H54 (cell line): ENCODE measurements at regions not wholly inside any gene's neighbourhood (a gene's known extent, or its start where the extent isn't known, plus 50 kb on each side); places are given as distances from the start of the nearest gene placed in this dataset.

Source experiments
- DNase-seq: peaks from one replicate; pipeline ENCODE4 v3.0.0; 2011; ENCODE audit warnings: low spot score, mixed read lengths; ENCODE audit not compliant: insufficient read length
- FAIRE-seq: peaks from 3 replicates; lab custom pipeline; 2011; peaks lifted over from hg19 to GRCh38; lab: Jason Lieb, UNC
- POLR2A ChIP-seq: IDR thresholded peaks from 2 replicates; pipeline ENCODE4 v1.6.1; 2011; ENCODE audit warnings: low read depth, mild to moderate bottlenecking, low read length

GRCh38 chr20:56829788-56830385 lies 200.8 kb downstream of the TFAP2C start:
- TF ChIP-seq POLR2A: no peak
- no peak for FAIRE-seq
- no peak for DNase-seq

DNA sequence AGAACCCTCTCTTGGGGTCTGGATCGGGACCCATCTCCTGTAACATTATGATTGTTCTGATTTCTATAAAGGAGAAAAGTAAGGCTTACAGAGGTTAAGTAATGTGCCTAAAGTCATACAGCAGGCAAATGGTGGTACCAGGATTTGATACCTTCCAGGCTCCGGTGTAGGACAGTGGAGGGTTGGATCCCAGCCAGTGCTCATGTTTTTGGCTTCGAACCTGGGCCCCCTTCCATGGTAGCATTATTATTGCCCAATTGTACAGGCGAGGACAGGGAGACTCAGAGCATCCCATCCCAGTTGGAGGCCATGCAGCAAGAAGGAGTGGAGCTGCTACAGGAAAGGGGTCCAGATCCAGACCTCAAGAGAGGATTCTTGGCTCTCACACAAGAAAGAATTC lies 202.7 kb downstream of the TFAP2C start:
- no peak for TF ChIP-seq POLR2A
- DNase-seq (no peak), FAIRE-seq (no peak)

DNA sequence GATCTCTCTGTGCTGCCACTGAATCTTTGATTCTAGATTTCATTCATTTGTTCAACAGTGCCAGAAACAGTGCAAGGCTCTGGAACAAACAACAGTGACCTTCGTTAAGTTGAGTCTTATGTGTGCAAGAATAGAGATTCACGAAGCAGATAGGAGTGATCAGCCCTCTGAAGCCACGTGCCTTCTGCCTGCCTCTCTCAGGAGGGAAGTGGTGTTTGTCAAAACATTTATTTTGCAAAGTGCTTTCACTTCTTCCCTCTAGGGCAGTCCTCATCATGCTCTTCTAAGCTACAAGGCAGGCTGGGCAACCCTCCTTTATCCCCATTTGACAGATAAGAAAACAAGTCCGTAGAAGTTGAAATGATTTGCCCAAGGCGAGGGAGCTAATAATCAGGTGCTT lies 204.3 kb downstream of the TFAP2C start:
- DNase-seq (no peak), FAIRE-seq (no peak)
- TF ChIP-seq POLR2A: no peak

- no peak for TF ChIP-seq POLR2A
- FAIRE-seq (no peak), DNase-seq (no peak)
These were observed 206.9 kb downstream of the TFAP2C start for GRCh38 chr20:56835829-56836550.

- FAIRE-seq: no peak
These were observed 210.1 kb downstream of the TFAP2C start for GRCh38 chr20:56839222-56839621.

GRCh38 chr20:56839786-56840185 lies 210.7 kb downstream of the TFAP2C start:
- DNase-seq: no peak
- TF ChIP-seq POLR2A: no peak
- no peak for FAIRE-seq

More at GRCh38 chr20:56839222-56839621, 210.1 kb downstream of the TFAP2C start:
- no peak for TF ChIP-seq POLR2A
- DNase-seq: no peak

GRCh38 chr20:56840716-56841261 lies 211.7 kb downstream of the TFAP2C start:
- TF ChIP-seq POLR2A: no peak

DNA sequence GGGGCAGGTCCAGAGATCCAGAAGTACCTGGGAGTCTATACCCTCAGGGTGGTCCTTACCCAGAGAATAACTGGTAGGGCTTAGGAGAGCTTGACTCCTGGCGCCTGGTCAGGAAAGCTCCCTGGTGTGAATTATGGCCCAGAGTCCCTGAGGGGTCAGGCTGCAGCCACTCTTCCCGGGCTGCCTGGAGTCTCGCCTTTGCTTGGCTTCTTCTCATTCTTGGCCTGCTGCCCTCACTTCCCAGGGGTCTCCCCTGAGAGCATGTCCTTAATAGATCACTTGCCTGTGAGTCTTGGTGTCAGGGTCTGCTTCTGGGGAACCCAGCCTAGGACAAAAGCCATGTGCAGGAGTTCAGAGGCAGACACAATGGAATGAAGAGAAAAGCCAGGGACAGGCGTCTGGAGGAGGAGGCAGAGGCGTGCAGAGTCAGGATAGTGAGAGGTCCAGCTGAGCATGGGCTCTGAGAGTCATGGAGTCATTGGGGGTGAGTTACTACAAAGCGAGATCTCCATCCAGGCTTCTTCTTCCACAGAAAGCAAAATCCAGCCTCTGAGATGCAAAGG lies 212.3 kb downstream of the TFAP2C start:
- no peak for TF ChIP-seq POLR2A
- DNase-seq (no peak), FAIRE-seq (no peak)

More at GRCh38 chr20:56840716-56841261, 211.7 kb downstream of the TFAP2C start:
- DNase-seq: no peak
- no peak for FAIRE-seq

DNA sequence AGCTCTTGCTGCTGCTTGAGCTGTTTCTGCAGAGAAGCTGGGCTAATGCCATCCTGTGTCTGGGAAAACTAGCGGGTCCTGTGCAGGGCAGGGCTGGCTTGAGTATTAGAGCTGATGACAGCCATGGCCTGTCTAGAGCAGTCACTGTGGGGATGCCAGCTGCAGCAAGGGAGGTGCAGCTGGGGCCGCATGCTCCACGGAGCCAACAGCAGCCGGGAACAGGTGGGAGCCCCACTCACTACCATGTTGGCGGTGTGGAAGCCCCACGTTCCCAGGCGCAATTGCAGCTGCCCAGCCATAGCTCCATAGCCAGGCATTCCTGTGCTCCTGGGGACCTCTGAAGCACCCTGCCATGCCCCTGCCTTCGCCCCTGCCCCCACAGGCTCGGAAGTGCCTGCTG lies 212.9 kb downstream of the TFAP2C start:
- FAIRE-seq: no peak
- no peak for TF ChIP-seq POLR2A
- DNase-seq: no peak

DNA sequence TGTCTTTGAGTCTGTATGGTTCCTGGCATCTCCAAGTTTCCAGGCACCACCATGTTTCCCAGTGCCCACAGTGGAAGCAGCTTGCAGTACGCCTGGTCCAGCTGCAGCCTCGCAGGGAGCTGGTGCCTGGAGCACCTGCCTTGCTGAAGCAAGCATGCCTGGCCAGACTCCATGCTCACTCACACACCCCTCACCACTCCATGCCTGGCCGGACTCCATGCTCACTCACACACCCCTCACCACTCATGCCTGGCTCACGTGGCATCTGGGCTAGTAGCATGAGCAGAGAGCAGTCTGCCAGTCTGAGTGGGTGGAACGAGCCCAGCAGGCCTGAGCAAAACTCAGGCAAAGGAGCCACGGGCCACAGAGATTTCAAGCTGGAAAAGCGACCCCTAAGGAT lies 214.3 kb downstream of the TFAP2C start:
- no peak for FAIRE-seq
- no peak for DNase-seq
- TF ChIP-seq POLR2A: no peak

DNA sequence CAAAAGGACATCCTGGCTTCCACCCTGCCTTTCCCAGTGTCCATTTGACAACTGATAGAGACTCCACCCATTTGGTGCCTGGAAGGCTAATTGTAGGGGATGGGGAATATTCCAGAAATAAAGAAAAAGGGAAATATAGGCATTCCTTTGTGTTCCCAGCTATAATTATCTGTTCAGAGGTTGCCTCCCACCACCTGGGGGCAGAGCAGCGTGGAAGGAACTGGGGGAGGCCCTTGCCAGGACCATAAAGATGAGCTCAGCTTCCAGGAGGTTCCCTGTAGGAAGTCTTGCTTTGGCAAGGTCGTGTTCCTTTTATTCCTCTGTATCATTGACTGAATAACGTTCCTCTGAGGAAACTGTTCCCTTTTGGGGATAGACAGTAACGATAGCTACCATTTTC lies 214.7 kb downstream of the TFAP2C start:
- TF ChIP-seq POLR2A: no peak
- FAIRE-seq (no peak), DNase-seq (no peak)

- TF ChIP-seq POLR2A: no peak
- DNase-seq (no peak), FAIRE-seq (no peak)
These were observed 216.5 kb downstream of the TFAP2C start for GRCh38 chr20:56845546-56846086.

DNA sequence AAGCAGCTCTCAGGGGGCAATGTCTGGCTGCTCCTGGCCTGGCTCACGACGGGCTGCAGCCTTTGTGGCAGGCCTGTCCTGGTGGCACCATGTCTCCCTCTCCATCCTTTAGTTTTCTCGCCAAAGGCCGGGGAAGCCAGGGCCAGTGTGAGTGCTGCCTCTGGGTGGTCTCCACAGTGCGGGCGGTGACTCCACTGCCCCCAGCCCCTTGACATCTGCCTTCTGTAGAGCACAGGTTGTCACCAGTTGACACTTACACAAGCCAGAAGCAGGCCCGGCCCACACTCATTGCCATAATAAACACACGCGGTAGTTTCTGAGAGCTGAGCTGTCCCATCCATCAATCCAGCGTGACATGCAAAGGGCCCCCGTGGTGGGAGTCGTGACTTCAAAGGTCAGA lies 219.5 kb downstream of the TFAP2C start:
- FAIRE-seq: no peak
- TF ChIP-seq POLR2A: no peak

DNA sequence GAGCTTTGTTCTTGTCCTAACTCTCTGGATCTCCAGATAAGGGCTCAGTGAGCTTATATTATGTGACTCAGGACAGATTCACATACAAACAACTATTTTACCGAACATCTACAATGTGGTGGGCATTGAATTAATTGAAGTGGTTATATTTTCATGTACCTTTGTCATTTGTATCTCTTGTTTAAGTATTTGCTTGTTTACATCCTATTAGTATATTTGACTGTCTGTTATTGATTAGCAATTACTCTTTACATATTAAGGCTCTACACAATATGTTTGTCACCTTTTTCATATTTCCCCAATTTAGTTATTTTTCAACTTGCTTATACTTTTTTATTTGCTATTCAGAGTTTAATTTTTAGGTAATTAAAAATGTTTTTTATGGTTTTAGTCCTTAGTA lies 222.4 kb downstream of the TFAP2C start:
- FAIRE-seq (no peak), DNase-seq (no peak)
- TF ChIP-seq POLR2A: no peak

More for the DNA sequence above, 219.5 kb downstream of the TFAP2C start:
- no peak for DNase-seq
